ENCODE measurements at regions not wholly inside any gene's neighbourhood (a gene's known extent, or its start where the extent isn't known, plus 50 kb on each side); places are given as distances from the start of the nearest gene placed in this dataset.

DNA sequence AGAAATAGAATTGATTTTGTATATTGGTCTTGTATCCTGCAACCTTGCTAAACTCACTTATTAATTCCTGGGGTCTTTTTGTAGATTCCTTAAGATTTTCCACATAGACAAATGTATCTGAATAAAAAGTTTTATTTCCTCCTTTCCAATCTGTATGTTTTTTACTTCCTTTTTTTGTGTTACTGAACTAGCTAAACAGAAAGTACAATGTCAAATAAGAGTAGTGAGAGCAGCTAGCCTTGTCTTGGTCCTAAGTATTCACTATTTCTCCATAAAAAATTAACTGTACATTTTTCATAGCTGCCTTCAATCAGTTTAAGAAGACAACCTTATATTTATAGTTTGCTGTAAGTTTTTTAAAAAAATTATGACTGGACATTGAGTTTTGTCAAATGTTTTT is 74.9 kb downstream of the FASLG start:
- DNase-seq (ENCODE audit: low spot score in 2 of 2) = no peak
- TF ChIP-seq, protein P1, sequence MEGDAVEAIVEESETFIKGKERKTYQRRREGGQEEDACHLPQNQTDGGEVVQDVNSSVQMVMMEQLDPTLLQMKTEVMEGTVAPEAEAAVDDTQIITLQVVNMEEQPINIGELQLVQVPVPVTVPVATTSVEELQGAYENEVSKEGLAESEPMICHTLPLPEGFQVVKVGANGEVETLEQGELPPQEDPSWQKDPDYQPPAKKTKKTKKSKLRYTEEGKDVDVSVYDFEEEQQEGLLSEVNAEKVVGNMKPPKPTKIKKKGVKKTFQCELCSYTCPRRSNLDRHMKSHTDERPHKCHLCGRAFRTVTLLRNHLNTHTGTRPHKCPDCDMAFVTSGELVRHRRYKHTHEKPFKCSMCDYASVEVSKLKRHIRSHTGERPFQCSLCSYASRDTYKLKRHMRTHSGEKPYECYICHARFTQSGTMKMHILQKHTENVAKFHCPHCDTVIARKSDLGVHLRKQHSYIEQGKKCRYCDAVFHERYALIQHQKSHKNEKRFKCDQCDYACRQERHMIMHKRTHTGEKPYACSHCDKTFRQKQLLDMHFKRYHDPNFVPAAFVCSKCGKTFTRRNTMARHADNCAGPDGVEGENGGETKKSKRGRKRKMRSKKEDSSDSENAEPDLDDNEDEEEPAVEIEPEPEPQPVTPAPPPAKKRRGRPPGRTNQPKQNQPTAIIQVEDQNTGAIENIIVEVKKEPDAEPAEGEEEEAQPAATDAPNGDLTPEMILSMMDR (IDR thresholded peaks at IDR 0.05) = no peak
- no peak for TF ChIP-seq POLR2A (IDR thresholded peaks at IDR 0.05)
- no peak overlapping the region for H3K4me3 ChIP-seq (ENCODE audit: low read depth, poor library complexity, severe bottlenecking)
- intact Hi-C loops (cut with DNase I; ENCODE audit: low total_unique reads) = no loop called here

DNA sequence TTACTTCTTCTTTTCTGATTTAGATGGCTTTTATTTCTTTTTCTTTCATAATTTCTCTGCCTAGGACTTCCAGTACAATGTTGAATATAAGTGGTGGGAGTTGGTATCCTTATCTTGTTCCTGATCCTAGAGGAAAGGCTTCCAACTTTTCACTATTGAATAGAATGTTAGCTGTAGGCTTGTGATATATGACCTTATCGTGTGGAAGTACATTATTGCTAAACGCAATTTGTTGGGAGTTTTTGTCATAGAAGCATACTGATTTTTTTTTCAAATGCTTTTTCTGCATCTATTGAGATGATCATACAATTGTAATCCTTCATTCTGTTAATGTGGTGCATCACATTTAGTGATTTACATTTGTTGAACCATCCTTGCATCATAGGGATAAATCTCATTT is 79.5 kb downstream of the FASLG start:
- intact Hi-C loops (cut with DNase I; ENCODE audit: low total_unique reads) = no loop called here
- WGBS, 2 donors = 85 to 88% methylated on average over 2 of the region's 2 CpGs
- no peak for DNase-seq (ENCODE audit: low spot score in 2 of 2)
- H3K4me3 ChIP-seq (ENCODE audit: low read depth, poor library complexity, severe bottlenecking) = no peak overlapping the region
- TF ChIP-seq, protein P1 (IDR thresholded peaks at IDR 0.05) = no peak

DNA sequence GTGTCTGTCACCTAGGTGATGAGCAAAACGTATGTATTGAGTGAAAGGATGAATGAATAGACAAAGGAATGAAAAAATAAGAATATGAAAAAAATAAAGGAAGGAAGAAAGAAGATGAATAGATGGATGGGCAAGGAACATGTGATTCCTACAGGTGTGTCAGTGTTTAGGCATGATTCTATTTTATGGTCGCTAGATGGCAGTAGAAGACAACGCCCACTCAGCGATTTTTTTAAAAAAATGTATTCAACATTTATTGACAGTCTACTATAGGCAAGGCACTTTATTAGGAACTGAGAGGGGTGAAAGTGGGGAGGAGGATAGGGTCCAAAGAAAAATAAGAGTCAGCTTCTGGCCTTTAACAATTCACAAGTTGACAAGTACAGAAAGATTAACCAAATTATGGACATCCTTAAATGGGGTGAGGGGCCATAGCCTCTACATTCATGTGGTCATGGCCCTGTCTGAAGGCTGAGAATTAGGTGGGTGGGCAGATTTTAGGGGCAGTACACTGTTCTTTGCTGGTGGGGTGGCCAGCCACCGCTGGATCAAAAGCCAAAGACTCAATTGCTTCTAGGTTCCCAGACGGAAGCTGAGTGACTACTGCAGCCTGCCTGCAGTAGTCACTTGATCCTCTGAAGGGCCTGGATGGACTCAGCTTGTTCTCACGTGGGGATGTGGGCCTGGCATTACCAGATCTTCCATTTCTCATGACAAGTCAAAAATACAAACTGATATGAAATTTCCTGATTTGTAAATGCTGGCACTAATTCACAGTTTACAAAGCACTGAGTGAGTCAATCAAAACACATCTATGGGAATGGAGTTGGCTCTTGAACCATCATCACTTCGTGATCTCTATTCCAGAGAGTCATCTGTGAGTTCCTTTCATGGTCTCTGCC is 83.9 kb downstream of the FASLG start:
- no peak for DNase-seq (ENCODE audit: low spot score in 2 of 2)
- intact Hi-C loops (cut with DNase I; ENCODE audit: low total_unique reads) = no loop called here
- WGBS, 2 donors = 22 to 26% methylated on average over 8 of the region's 8 CpGs
- no peak overlapping the region for H3K4me3 ChIP-seq (ENCODE audit: low read depth, poor library complexity, severe bottlenecking)
- TF ChIP-seq, protein P1 (IDR thresholded peaks at IDR 0.05) = no peak
- no peak for TF ChIP-seq POLR2A (IDR thresholded peaks at IDR 0.05)

GRCh38 chr1:172745014-172745413 is 86.1 kb downstream of the FASLG start:
- 10 to 17% methylated on average over 2 of the region's 2 CpGs for WGBS, 2 donors
- intact Hi-C loops (cut with DNase I; ENCODE audit: low total_unique reads) = loop anchor here (5.0 kb wide), 1 partner anchor 452 kb away; no protein-coding TSS in a partner anchor
- peak in 1 of 2 donors; percentile 45 for DNase-seq (ENCODE audit: low spot score in 2 of 2)
- TF ChIP-seq, protein P1 (IDR thresholded peaks at IDR 0.05) = no peak
- TF ChIP-seq POLR2A (IDR thresholded peaks at IDR 0.05) = no peak
- no peak overlapping the region for H3K4me3 ChIP-seq (ENCODE audit: low read depth, poor library complexity, severe bottlenecking)

DNA sequence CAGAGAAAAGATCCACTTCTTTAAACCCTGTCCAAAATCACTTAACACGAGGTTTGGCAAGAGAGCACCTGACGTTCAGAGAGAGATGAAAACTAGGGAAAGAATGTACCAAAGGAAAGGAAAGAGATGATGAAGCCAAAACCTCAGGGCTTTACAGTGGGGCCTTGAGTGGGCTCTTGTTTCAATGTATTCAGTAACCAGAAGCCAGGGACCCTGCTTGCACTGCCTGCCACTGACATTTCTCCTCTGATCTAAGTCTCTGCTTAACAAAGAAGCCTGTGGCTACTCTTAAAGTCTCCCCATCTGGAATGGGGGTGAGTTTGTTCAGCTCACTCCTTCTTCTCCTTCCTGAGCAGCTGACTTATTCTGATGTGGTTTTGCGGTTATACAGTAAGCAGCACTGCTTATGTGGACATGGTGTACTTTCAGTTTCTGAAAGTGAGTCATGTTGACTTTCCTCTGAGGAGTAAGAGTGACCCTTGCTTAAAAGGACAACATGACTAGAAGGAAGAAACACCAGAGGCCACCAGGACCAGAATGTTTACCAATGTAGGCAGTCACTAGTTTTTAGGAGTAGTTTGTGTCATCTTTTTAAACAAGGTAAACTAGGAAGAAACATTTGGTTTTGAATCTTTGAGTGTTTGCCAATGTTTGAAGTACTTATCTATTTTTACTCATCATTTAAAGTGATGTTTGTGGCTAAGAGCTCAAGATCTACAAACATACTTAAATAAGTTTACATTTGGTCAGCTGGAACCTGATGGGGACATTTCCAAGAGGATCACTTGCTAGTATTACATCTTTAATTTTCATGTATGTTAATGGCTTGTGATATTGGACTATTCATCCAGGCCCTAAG is 87.4 kb downstream of the FASLG start:
- intact Hi-C loops (cut with DNase I; ENCODE audit: low total_unique reads) = loop anchor here (5.0 kb wide), 1 partner anchor 451 kb away; no protein-coding TSS in a partner anchor
- H3K4me3 ChIP-seq (ENCODE audit: low read depth, poor library complexity, severe bottlenecking) = no peak overlapping the region
- no peak for TF ChIP-seq POLR2A (IDR thresholded peaks at IDR 0.05)
- TF ChIP-seq, protein P1 (IDR thresholded peaks at IDR 0.05) = no peak
- 54 to 60% methylated on average over 3 of the region's 3 CpGs for WGBS, 2 donors
- peak in 1 of 2 donors; percentile 69 for DNase-seq (ENCODE audit: low spot score in 2 of 2)
